ENCODE measurements at regions not wholly inside any gene's neighbourhood (a gene's known extent, or its start where the extent isn't known, plus 50 kb on each side); places are given as distances from the start of the nearest gene placed in this dataset.

DNA sequence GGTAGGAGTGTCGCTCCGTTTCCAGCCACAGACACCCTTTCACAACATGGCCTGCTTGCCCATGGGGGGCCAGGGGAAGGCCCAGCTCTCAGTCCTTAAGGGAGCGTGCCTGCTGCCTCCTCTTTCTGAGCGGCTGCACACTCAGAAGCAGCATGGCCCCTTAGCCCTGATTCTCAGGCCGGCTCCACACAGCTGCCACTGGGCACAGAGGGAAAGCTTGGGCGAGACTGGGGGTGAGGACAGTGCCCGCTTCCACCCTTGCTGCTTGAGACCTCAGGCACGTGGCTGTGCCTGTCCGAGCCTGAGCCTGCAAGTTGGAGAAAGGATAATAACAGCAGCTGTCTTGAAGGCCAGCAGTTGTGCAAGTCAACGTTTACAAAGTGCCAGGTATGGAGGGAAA is 416.3 kb downstream of the SHANK2 start:
- no peak for TF ChIP-seq CTCF (IDR thresholded peaks at IDR 0.05)
- no peak for TF ChIP-seq EP300 (IDR thresholded peaks at IDR 0.05)

Measured in ovary (tissue), 3 donors.